IMR-90 (cell line): ENCODE measurements at regions not wholly inside any gene's neighbourhood (a gene's known extent, or its start where the extent isn't known, plus 50 kb on each side); places are given as distances from the start of the nearest gene placed in this dataset.

Experiments
- ATAC-seq: fragments of 200-7000 bp; cut with Tn5 transposase; 2 replicates; pipeline ENCODE4 v1.9.1; 2020; ENCODE audit warnings: low read depth, mild to moderate bottlenecking, moderate library complexity
- BruUV-seq: library from RNA; stranded (reverse); fragments of 400-500 nt; replicated peaks from 2 replicates; lab custom pipeline; 2021; lab: Mats Ljungman, UMichigan
- CTCF ChIA-PET: fragments of 300-600 bp; formaldehyde crosslinking; extraction: SDS; loops from one replicate; lab custom pipeline; 2021; ENCODE audit warnings: antibody characterized with exemption; lab: Yijun Ruan, JAX
- POLR2A ChIA-PET: fragments of 300-600 bp; sonication (Branson Sonifier 250); formaldehyde crosslinking; loops from one replicate; lab custom pipeline; 2022; ENCODE audit warnings: antibody characterized with exemption; ENCODE audit not compliant: unreplicated experiment; lab: Charles Lee
- DNase-seq: peaks from one replicate; pipeline ENCODE4 v3.0.0; 2013
- H2AFZ ChIP-seq: replicated peaks from 2 replicates; pipeline ENCODE3; 2013; ENCODE audit warnings: low read length, mild to moderate bottlenecking; ENCODE audit not compliant: poor library complexity
- H2AK5ac ChIP-seq: 2 replicates; pipeline ENCODE4 v1.6.1; 2013; ENCODE audit warnings: low read depth, low read length, inconsistent platforms
- H2AK9ac ChIP-seq: replicated peaks from 2 replicates; pipeline ENCODE3; 2013; ENCODE audit warnings: mild to moderate bottlenecking, low read depth, low read length, moderate library complexity; ENCODE audit not compliant: poor library complexity
- H2BK120ac ChIP-seq: 2 replicates; pipeline ENCODE4 v1.6.1; 2013; ENCODE audit warnings: low read depth, low read length, inconsistent platforms
- H2BK15ac ChIP-seq: 3 replicates; pipeline ENCODE4 v1.6.1; 2013; ENCODE audit warnings: low read depth, low read length, inconsistent platforms
- H2BK20ac ChIP-seq: 2 replicates; pipeline ENCODE4 v1.6.1; 2013; ENCODE audit warnings: low read depth, mild to moderate bottlenecking, inconsistent platforms, low read length, moderate library complexity
- H2BK5ac ChIP-seq: 2 replicates; pipeline ENCODE4 v1.6.1; 2013; ENCODE audit warnings: mild to moderate bottlenecking, low read depth, low read length, inconsistent platforms; ENCODE audit not compliant: poor library complexity, severe bottlenecking
- H3K14ac ChIP-seq: replicated peaks from 2 replicates; pipeline ENCODE4 v1.6.1; 2013; ENCODE audit warnings: low read depth, low read length, inconsistent platforms
- H3K18ac ChIP-seq: 2 replicates; pipeline ENCODE4 v1.6.1; 2013; ENCODE audit warnings: low read depth, low read length, control low read depth
- H3K23ac ChIP-seq: 2 replicates; pipeline ENCODE4 v1.6.1; 2013; ENCODE audit warnings: low read depth, low read length, inconsistent platforms
- H3K27ac ChIP-seq: 2 replicates; pipeline ENCODE4 v1.5.1; 2013; ENCODE audit warnings: mild to moderate bottlenecking, control low read depth, low read length; ENCODE audit not compliant: insufficient read depth
- H3K27me3 ChIP-seq: 2 replicates; pipeline ENCODE4 v1.6.1; 2013; ENCODE audit warnings: low read length; ENCODE audit not compliant: control insufficient read depth, insufficient read depth
- H3K36me3 ChIP-seq: 2 replicates; pipeline ENCODE4 v1.6.1; 2013; ENCODE audit warnings: low read length, mixed read lengths; ENCODE audit not compliant: control insufficient read depth, insufficient read depth
- H3K4ac ChIP-seq: 2 replicates; pipeline ENCODE4 v1.6.1; 2013; ENCODE audit warnings: low read depth, low read length, inconsistent platforms
- H3K4me1 ChIP-seq: 2 replicates; pipeline ENCODE4 v1.6.1; 2013; ENCODE audit warnings: low read length, mixed read lengths; ENCODE audit not compliant: control insufficient read depth, insufficient read depth
- H3K4me2 ChIP-seq: 2 replicates; pipeline ENCODE4 v1.6.1; 2013; ENCODE audit warnings: low read depth, mild to moderate bottlenecking, control low read depth, low read length, moderate library complexity
- H3K4me3 ChIP-seq: 2 replicates; pipeline ENCODE4 v1.5.1; 2013; ENCODE audit warnings: low read depth, mild to moderate bottlenecking, control low read depth, low read length, moderate library complexity; ENCODE audit not compliant: insufficient read depth
- H3K56ac ChIP-seq: 2 replicates; pipeline ENCODE4 v1.6.1; 2013; ENCODE audit warnings: low read length, inconsistent platforms; ENCODE audit not compliant: insufficient read depth; ENCODE audit errors: extremely low read depth
- H3K79me1 ChIP-seq, 2 experiments: 2 replicates each; pipeline ENCODE4 v1.6.1; 2013; ENCODE audit warnings: low read length in 2 of 2, inconsistent platforms in 1 of 2, low read depth in 1 of 2
- H3K9ac ChIP-seq: 2 replicates; pipeline ENCODE4 v1.6.1; 2013; ENCODE audit warnings: low read depth, low read length, control low read depth
- H3K9me1 ChIP-seq: 2 replicates; pipeline ENCODE4 v1.6.1; 2013; ENCODE audit warnings: low read length, inconsistent platforms; ENCODE audit not compliant: insufficient read depth
- H3K9me3 ChIP-seq: 2 replicates; pipeline ENCODE4 v1.6.1; 2013; ENCODE audit warnings: low read length; ENCODE audit not compliant: control insufficient read depth, insufficient read depth
- H4K20me1 ChIP-seq: 2 replicates; pipeline ENCODE4 v1.6.1; 2013; ENCODE audit warnings: low read length, inconsistent platforms; ENCODE audit not compliant: insufficient read depth
- H4K5ac ChIP-seq: 2 replicates; pipeline ENCODE4 v1.6.1; 2013; ENCODE audit warnings: mild to moderate bottlenecking, low read depth, low read length, control low read depth
- H4K8ac ChIP-seq, 2 experiments: 2 replicates each; pipeline ENCODE4 v1.6.1; 2013; ENCODE audit warnings: low read depth in 2 of 2, low read length in 2 of 2, control low read depth in 1 of 2, inconsistent platforms in 1 of 2
- H4K91ac ChIP-seq: 2 replicates; pipeline ENCODE4 v1.6.1; 2013; ENCODE audit warnings: low read depth, low read length, inconsistent platforms; ENCODE audit not compliant: insufficient read depth
- POLR2A ChIP-seq: IDR thresholded peaks from 2 replicates; pipeline ENCODE4 v1.6.1; 2012; ENCODE audit warnings: mild to moderate bottlenecking, low read depth, low read length
- WGBS, 2 experiments: methylation state at CpG; one replicate each; pipeline versions ENCODE4 v1.1.5 to v1.1.7; 2013; ENCODE audit warnings: missing lambda C conversion rate in 2 of 2; ENCODE audit not compliant: insufficient read length in 1 of 2; ENCODE audit errors: extremely low coverage in 2 of 2; 5-methylcytosine and 5-hydroxymethylcytosine counted together
- dilution Hi-C: fragments of 300-500 bp; cut with HindIII; formaldehyde crosslinking; loops from one replicate; pipeline ENCODE4 v1.14.3; 2018; ENCODE audit warnings: low sequenced_read_pairs; ENCODE audit not compliant: unreplicated experiment
- in situ Hi-C: fragments of 300-500 bp; cut with MboI; formaldehyde crosslinking; loops from 3 replicates; pipeline ENCODE4 v1.14.3; 2019; ENCODE audit warnings: low sequenced_read_pairs, inconsistent platforms, mixed read lengths
- intact Hi-C: fragments of 100-400 bp; cut with micrococcal nuclease; formaldehyde crosslinking; loops from 2 replicates; pipeline ENCODE4 v1.10.0; 2022

DNA sequence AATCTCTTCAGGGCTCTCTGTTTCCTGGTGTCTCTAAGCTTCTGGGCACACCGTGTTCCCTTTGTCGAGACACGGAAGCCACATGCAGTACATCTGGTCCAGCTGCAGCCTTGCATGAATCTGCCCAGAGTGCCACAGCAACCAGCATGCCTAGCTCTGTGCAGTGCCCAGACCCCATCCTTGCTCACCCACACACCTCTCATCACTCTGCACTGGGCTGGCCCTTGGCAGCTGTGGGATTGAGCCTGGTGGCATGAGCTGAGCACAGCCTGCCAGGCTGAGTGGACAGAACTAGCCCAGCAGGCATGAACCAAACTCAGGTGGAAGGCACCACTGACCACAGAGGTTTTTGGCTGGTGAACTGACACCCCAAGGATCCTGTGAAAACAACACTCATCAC is 279.9 kb downstream of the ATXN7L3B start:
- Histone ChIP-seq H3K9ac (no peak overlapping the region), H2BK20ac (no peak overlapping the region), H3K4me1 (no peaks in the 10 kb centered on the region), H3K56ac (no peak overlapping the region), H3K14ac (no peak overlapping the region), H3K4ac (no peak overlapping the region), H3K9me3 (no peaks in the 10 kb centered on the region), H3K18ac (no peak overlapping the region), H3K27ac (no peak overlapping the region), H2BK120ac (no peak overlapping the region), H4K8ac (no peak overlapping the region), H2BK15ac (no peak overlapping the region), H4K5ac (no peak overlapping the region), H3K27me3 (no peaks in the 10 kb centered on the region), H2AK9ac (no peak overlapping the region), H4K91ac (no peak overlapping the region), H3K4me3 (no peak overlapping the region), H2AK5ac (no peak overlapping the region), H2BK5ac (no peak overlapping the region), H3K36me3 (no peaks in the 10 kb centered on the region), H2AFZ (no peak overlapping the region), H3K4me2 (no peak overlapping the region), H3K23ac (no peak overlapping the region), H3K79me1 (no peaks in the 10 kb centered on the region), H3K9me1 (no peaks in the 10 kb centered on the region), H4K20me1 (no peaks in the 10 kb centered on the region)
- in situ Hi-C loops (no loop called here), dilution Hi-C loops (no loop called here), intact Hi-C loops (no loop called here)
- POLR2A ChIA-PET: no interaction called here
- WGBS, 2 experiments: 87% methylated on average over 3 of the region's 3 CpGs; no CpG with 5 or more reads in 1 of the 2 experiments
- TF ChIP-seq POLR2A: no peak
- ATAC-seq: no peak
- DNase-seq: no peak
- BruUV-seq: no TSS peak
- CTCF ChIA-PET: no interaction called here
